Stimulated activated CD8-positive, alpha-beta memory T cell treated with anti-CD3 and anti-CD28 coated beads, Interleukin-4, amount 100 ng/mL, for 4 hours (primary cell): ENCODE measurements at regions not wholly inside any gene's neighbourhood (a gene's known extent, or its start where the extent isn't known, plus 50 kb on each side); places are given as distances from the start of the nearest gene placed in this dataset.

Source experiments
- DNase-seq, 2 donors: peaks; one replicate each; pipeline ENCODE4 v3.0.0-alpha.2; 2020; ENCODE audit warnings: low read depth in 2 of 2, low spot score in 1 of 2

- no peak for DNase-seq
Measured at GRCh38 chr16:79801646-79802045, 201.1 kb upstream of the MAF start.

DNA sequence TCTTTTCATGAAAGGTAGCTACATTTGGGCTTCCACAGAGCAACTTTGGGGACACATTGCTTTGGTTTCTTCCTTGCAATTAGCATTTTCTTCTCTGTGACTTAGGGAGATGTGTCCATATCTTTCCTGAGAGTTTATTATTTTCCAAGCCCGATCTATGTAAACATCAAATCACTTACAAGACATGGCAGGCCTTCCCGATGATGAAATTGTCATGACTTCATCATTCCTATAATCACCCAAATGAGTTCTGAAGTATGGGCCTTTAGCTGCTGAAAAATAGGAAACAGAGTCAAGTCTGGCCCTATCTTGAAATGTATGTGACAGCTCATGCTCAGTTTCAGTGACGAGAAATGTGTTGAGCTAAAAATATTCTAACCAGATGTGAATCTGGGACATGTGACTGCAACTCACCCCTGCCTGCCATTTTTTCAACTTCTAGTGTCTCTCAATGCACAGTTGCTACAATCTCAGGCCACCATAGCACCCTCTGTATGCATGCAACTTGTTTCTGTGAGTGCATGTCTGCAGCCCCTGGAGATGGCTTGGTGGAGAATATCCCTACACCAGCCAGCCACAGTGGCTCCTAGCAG lies 199.6 kb upstream of the MAF start:
- no peak for DNase-seq

DNA sequence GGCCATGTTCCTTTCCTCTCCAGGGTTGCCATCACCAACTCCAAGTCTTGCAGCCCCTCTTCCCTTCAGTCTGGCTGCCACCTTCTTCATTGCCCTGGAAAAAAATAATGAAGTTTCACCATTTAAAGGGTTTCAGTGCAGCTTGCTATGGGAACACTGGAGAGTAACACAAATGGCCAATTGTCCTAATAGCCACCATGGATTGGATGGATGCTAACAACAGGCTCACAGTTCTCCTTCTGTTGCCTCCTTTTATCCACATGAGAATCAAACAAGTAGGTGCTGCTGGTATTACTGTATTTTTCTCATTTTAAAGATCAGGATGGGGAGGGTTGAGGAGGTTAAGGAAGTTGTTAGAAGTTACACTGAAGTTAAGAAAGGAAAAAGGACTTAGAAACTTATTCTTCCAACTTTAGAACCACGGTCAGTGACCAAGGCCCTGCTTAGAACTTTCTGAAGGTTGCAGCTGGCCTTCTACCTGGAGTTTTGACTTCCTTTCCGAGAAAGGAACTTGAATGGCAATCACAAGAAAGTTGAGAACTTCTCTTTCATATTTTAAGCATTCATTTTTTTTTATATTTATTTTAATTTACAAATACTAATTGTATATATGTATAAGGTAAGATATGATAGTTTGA lies 198.0 kb upstream of the MAF start:
- DNase-seq, result no peak

- DNase-seq, result no peak
Measured at GRCh38 chr16:79797486-79797885, 196.9 kb upstream of the MAF start.

- no peak for DNase-seq
Measured at GRCh38 chr16:79795556-79795955, 195.0 kb upstream of the MAF start.

DNA sequence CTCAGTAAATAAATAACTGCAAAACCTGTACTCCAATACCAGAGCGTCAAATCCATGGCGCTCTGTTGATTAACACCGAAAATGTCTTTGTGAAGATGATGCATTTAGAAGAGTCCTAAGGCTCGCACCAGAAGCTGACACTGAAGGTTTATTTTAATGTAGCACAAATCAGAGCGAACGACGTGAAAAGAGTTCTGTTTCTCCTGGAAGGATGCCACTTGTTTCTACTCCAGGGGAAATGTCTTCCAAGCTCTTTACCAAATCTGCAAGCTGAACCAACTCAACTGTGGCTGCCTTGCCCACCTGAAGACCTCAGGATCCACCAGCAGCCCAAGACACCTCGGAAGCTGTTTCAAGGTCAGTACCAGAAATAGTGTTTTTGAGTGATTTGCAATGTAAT lies 194.4 kb upstream of the MAF start:
- DNase-seq, result no peak

DNA sequence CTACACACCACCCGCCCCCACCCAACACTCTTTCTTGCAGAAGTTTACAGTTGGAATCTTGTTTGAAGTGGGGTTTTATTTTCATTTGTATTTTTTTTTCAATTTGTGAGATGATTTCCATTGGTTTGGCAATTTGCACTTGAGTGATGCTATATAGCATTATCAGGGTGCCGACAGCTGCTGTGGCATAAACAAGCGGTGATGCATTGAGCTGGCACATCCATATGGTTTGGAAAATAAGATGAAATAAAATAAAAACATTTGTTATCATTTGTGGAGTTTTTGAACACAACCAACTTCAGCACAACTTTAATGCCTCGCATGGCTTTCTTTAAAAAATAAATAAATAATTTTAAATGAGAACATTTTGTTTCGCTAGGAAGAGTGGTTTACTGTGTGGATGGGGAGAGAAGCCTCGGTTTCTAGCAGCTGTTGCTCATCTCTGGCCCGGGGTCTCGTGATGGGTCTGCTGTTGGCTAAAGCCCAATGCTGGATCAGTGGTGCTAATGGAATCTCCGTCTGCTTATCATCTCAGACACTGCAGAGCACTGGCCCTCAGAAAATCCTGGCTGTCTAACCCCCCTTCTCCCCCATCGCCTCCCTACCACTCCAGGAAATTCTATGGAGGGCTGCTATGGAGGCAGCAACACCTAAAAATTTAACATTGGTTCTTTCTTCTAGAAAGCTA lies 192.3 kb upstream of the MAF start:
- DNase-seq, result no peak

DNA sequence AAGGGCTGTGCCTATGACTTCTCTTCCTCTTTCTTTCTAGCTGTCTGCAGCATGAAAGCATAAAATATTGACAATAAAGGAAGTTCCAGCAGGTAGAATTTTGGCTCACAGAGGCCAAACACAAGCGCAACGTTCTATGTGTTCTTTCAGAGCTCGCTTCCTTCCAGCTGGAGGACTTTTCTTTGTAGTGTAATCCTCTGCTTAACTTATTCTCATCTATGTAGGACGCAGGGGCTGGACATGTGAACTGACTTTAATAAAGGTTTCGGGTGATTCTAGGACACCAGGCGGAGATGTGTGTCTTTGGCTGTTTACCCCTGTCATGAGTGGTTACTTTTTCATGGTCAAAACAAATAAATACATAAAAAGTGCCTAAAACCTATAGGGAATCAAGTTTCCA lies 191.5 kb upstream of the MAF start:
- DNase-seq, result no peak

- no peak for DNase-seq
Measured at GRCh38 chr16:79790854-79791253, 190.3 kb upstream of the MAF start.

GRCh38 chr16:79788949-79789348 lies 188.4 kb upstream of the MAF start:
- no peak for DNase-seq

- no peak for DNase-seq
Measured at GRCh38 chr16:79786389-79786788, 185.9 kb upstream of the MAF start.

- no peak for DNase-seq
Measured at GRCh38 chr16:79784007-79784406, 183.5 kb upstream of the MAF start.

GRCh38 chr16:79777679-79778078 lies 177.1 kb upstream of the MAF start:
- DNase-seq, result no peak

DNA sequence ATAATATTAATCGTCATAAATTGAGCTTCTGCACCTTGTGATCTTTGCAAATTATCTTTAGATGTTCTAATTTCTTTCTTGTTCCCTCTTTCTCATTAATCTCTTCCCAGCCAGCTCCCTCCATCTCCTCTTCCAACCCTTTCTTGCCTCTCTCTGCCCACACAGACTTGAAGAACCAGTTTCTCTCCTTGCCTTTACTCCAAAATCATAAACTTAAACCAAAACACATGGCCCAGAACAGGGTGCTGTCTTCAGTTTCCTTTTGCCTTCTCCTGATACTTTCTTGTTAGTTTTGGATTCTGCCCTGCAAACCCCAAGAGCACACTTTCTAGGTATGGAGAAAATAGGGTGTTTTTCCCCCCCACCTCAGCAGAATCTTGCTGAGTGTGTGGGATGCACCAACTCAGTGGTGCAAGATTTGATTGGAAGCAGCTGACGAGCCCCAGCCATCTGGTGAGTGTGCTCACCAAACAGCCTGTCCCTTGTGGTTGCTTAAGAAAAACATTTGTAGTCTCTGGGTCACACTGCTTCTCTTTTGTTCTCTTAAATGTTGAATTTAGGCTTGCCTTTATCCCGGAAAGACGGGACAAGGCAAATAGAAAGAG lies 175.8 kb upstream of the MAF start:
- no peak for DNase-seq

GRCh38 chr16:79772784-79773183 lies 172.2 kb upstream of the MAF start:
- no peak for DNase-seq

DNA sequence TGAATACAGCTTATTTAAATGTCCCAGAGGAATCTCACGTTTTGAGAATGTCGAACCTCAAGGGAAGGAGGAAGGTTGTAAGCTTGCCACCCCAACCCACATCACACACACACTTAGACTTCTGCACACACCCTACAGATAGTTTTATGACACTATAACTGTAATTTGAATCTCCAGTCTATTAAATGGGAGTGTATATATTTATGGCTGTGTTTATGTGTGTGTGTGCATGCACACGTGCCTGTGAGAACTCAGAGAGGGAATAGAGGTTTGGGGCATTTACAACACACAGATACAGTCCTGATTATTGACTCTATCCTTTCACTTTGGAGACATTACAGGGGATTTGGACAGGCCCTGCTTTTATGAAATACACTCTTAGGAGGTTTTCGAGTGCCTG lies 171.5 kb upstream of the MAF start:
- DNase-seq, result no peak

DNA sequence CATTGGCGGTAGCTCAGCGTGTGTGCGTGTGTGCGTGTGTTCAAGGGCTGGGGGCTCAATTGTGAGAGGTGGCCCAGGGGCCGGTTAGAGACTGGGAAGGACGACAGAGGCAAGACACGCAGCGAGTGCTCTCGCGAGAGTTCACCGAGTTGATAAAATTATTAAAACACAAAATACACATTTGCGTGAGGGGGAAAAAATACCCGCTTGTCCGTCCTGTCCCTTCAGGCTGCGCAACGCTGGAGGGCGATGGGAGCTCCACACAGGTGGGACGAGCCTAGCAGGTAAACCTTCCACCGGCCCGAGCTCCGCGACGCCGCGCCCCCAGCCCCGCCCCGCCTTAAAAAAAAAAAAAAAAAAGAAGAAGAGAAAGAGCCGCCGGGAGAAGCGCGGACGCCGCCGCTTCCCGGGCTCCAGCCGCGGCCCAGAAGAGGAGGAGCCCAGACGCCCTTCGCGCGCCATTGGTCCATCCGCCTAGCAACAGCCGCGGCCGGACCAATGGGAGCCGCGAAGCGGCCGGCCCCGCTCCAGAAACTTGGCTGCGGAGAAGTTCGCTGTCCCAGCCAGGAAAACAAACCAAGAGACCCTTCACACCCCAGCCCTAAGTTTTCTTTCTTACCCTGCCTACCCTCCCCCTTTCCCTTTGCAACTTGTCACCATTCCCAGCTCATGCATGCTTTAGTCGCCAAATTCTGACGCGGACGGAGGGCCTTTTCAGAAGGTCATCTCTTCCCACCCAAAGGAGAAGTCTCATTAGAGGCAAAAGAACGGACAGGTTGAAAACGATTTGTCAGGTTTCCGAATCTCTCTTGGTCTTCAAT lies 169.9 kb upstream of the MAF start:
- peak in 1 of 2 donors; percentile 29 for DNase-seq

GRCh38 chr16:79769928-79770243 lies 169.3 kb upstream of the MAF start:
- DNase-seq, result no peak

- no peak for DNase-seq
Measured at GRCh38 chr16:79769270-79769927, 168.9 kb upstream of the MAF start.

GRCh38 chr16:79768276-79768970 lies 167.9 kb upstream of the MAF start:
- no peak for DNase-seq
